ENCODE measurements at regions not wholly inside any gene's neighbourhood (a gene's known extent, or its start where the extent isn't known, plus 50 kb on each side); places are given as distances from the start of the nearest gene placed in this dataset.

DNA sequence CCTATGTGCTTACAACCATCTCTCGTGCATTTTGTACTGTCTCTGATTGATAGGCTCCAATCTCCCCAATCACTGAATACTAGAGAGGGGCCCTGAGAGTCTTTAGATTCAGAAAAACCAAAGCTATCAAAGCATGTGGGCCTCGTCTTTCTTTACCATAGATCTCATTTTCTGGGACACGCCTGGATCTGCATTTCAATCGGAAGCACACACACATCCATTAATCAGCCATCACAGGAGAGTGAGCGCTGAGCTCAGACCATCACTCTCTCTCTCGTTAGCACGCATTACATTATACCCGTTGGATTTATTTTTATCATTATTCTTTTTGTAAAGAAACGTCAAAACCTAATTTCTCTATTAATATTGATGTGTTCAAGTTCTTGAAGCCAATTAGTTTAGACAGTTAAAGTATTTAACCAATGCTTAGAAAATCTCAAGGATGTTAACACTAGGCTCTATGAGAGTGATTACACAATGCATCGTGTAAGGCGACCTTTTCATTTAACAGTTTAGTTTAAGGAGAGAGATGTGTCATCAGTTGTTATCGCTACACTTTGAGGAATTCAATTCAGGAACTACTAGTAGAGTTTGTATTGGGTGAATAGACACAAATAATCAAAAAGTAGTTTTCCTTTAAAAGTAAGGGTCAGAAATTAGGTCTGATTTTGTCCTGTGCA, 650.7 kb downstream of the CDH8 start (continued):
- TF ChIP-seq, protein P1, sequence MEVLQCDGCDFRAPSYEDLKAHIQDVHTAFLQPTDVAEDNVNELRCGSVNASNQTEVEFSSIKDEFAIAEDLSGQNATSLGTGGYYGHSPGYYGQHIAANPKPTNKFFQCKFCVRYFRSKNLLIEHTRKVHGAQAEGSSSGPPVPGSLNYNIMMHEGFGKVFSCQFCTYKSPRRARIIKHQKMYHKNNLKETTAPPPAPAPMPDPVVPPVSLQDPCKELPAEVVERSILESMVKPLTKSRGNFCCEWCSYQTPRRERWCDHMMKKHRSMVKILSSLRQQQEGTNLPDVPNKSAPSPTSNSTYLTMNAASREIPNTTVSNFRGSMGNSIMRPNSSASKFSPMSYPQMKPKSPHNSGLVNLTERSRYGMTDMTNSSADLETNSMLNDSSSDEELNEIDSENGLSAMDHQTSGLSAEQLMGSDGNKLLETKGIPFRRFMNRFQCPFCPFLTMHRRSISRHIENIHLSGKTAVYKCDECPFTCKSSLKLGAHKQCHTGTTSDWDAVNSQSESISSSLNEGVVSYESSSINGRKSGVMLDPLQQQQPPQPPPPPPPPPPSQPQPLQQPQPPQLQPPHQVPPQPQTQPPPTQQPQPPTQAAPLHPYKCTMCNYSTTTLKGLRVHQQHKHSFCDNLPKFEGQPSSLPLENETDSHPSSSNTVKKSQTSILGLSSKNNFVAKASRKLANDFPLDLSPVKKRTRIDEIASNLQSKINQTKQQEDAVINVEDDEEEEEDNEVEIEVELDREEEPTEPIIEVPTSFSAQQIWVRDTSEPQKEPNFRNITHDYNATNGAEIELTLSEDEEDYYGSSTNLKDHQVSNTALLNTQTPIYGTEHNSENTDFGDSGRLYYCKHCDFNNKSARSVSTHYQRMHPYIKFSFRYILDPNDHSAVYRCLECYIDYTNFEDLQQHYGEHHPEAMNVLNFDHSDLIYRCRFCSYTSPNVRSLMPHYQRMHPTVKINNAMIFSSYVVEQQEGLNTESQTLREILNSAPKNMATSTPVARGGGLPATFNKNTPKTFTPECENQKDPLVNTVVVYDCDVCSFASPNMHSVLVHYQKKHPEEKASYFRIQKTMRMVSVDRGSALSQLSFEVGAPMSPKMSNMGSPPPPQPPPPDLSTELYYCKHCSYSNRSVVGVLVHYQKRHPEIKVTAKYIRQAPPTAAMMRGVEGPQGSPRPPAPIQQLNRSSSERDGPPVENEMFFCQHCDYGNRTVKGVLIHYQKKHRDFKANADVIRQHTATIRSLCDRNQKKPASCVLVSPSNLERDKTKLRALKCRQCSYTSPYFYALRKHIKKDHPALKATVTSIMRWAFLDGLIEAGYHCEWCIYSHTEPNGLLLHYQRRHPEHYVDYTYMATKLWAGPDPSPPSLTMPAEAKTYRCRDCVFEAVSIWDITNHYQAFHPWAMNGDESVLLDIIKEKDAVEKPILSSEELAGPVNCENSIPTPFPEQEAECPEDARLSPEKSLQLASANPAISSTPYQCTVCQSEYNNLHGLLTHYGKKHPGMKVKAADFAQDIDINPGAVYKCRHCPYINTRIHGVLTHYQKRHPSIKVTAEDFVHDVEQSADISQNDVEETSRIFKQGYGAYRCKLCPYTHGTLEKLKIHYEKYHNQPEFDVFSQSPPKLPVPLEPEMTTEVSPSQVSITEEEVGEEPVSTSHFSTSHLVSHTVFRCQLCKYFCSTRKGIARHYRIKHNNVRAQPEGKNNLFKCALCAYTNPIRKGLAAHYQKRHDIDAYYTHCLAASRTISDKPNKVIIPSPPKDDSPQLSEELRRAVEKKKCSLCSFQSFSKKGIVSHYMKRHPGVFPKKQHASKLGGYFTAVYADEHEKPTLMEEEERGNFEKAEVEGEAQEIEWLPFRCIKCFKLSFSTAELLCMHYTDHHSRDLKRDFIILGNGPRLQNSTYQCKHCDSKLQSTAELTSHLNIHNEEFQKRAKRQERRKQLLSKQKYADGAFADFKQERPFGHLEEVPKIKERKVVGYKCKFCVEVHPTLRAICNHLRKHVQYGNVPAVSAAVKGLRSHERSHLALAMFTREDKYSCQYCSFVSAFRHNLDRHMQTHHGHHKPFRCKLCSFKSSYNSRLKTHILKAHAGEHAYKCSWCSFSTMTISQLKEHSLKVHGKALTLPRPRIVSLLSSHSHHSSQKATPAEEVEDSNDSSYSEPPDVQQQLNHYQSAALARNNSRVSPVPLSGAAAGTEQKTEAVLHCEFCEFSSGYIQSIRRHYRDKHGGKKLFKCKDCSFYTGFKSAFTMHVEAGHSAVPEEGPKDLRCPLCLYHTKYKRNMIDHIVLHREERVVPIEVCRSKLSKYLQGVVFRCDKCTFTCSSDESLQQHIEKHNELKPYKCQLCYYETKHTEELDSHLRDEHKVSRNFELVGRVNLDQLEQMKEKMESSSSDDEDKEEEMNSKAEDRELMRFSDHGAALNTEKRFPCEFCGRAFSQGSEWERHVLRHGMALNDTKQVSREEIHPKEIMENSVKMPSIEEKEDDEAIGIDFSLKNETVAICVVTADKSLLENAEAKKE (CRISPR knock-in tag; IDR thresholded peaks at IDR 0.05): no peak

DNA sequence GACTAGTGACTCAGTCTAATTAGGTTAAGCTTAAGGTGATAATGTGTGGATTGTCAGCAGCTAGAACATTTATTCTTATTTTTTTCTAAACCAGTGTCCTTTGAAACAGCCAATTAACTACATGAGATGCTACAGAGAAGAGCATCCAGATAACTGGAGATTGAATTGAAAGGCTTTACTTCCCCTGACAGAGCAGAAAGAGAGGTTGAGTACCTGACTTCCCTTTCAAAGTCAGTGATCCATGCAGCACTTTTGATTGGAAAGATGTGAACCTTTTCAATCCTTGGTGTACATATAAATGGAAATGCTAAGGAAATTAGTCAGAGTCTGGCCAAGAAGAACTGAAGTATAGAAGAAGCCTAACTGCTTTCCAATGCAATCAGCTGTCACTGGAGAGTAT, 653.8 kb downstream of the CDH8 start:
- H3F3A ChIP-seq (replicated peaks; ENCODE audit: low read depth): no peaks in the 10 kb centered on the region
- H3K27ac Mint-ChIP-seq: no peak overlapping the region
- H3K9me3 Mint-ChIP-seq: no peaks in the 10 kb centered on the region
- no peak overlapping the region for H3K27ac ChIP-seq (ENCODE audit: low read depth)
- H4K20me1 ChIP-seq (replicated peaks; ENCODE audit: insufficient read depth): no peaks in the 10 kb centered on the region
- no peak for ATAC-seq
- no peaks in the 10 kb centered on the region for H3K4me1 ChIP-seq (ENCODE audit: insufficient read depth)
- no peaks in the 10 kb centered on the region for H3K36me3 Mint-ChIP-seq (ENCODE audit: low read depth)
- no peaks in the 10 kb centered on the region for H3K4me1 Mint-ChIP-seq
- no peak for DNase-seq (ENCODE audit: low spot score)
- H3K4me3 ChIP-seq: no peak overlapping the region
- no peaks in the 10 kb centered on the region for H3K9me2 ChIP-seq (ENCODE audit: insufficient read depth)
- no peaks in the 10 kb centered on the region for H3K27me3 Mint-ChIP-seq (ENCODE audit: insufficient read depth, low read depth, poor library complexity)
- H3K4me2 ChIP-seq: no peak overlapping the region
- no peak overlapping the region for H3K4me3 Mint-ChIP-seq
- no peak overlapping the region for H2AFZ ChIP-seq
- H3K27me3 ChIP-seq (ENCODE audit: insufficient read depth): no peaks in the 10 kb centered on the region
- H3K36me3 ChIP-seq (ENCODE audit: insufficient read depth): no peaks in the 10 kb centered on the region
- no peaks in the 10 kb centered on the region for H3K79me2 ChIP-seq (replicated peaks; ENCODE audit: insufficient read depth)
- TF ChIP-seq POLR2AphosphoS5 (IDR thresholded peaks at IDR 0.05; ENCODE audit: low read depth): no peak
- TF ChIP-seq STAT1 (IDR thresholded peaks at IDR 0.05; ENCODE audit: unreplicated experiment): no peak
- no peak for TF ChIP-seq JUNB (IDR thresholded peaks at IDR 0.05; ENCODE audit: unreplicated experiment)
- TF ChIP-seq ZNF114 (CRISPR knock-in tag; IDR thresholded peaks at IDR 0.05): no peak
- TF ChIP-seq ZNF331 (CRISPR knock-in tag; IDR thresholded peaks at IDR 0.05; ENCODE audit: low read depth): no peak
- TF ChIP-seq, protein P2, sequence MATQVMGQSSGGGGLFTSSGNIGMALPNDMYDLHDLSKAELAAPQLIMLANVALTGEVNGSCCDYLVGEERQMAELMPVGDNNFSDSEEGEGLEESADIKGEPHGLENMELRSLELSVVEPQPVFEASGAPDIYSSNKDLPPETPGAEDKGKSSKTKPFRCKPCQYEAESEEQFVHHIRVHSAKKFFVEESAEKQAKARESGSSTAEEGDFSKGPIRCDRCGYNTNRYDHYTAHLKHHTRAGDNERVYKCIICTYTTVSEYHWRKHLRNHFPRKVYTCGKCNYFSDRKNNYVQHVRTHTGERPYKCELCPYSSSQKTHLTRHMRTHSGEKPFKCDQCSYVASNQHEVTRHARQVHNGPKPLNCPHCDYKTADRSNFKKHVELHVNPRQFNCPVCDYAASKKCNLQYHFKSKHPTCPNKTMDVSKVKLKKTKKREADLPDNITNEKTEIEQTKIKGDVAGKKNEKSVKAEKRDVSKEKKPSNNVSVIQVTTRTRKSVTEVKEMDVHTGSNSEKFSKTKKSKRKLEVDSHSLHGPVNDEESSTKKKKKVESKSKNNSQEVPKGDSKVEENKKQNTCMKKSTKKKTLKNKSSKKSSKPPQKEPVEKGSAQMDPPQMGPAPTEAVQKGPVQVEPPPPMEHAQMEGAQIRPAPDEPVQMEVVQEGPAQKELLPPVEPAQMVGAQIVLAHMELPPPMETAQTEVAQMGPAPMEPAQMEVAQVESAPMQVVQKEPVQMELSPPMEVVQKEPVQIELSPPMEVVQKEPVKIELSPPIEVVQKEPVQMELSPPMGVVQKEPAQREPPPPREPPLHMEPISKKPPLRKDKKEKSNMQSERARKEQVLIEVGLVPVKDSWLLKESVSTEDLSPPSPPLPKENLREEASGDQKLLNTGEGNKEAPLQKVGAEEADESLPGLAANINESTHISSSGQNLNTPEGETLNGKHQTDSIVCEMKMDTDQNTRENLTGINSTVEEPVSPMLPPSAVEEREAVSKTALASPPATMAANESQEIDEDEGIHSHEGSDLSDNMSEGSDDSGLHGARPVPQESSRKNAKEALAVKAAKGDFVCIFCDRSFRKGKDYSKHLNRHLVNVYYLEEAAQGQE (IDR thresholded peaks at IDR 0.05; ENCODE audit: unreplicated experiment): no peak
- TF ChIP-seq EZH2phosphoT487 (IDR thresholded peaks at IDR 0.05; ENCODE audit: unreplicated experiment): no peak
- no peak for TF ChIP-seq CREB1 (CRISPR knock-in tag; IDR thresholded peaks at IDR 0.05; ENCODE audit: low read depth)
- no peak for TF ChIP-seq NANOG (IDR thresholded peaks at IDR 0.05; ENCODE audit: borderline replicate concordance)
